Ectodermal cell (in vitro differentiated cells): ENCODE measurements at regions not wholly inside any gene's neighbourhood (a gene's known extent, or its start where the extent isn't known, plus 50 kb on each side); places are given as distances from the start of the nearest gene placed in this dataset.

Experiments used
- H3K27ac ChIP-seq: 2 replicates; pipeline ENCODE4 v1.7.0; 2013; ENCODE audit warnings: mild to moderate bottlenecking, low read depth, low read length; ENCODE audit not compliant: insufficient read depth, poor library complexity, severe bottlenecking
- H3K27me3 ChIP-seq: 2 replicates; pipeline ENCODE4 v1.7.0; 2013; ENCODE audit warnings: mild to moderate bottlenecking, low read length; ENCODE audit not compliant: insufficient read depth, control insufficient read depth, poor library complexity, severe bottlenecking
- H3K36me3 ChIP-seq: one replicate; pipeline ENCODE4 v1.7.0; 2013; ENCODE audit warnings: low read length; ENCODE audit not compliant: control insufficient read depth, insufficient read depth
- H3K4me1 ChIP-seq: one replicate; pipeline ENCODE4 v1.7.0; 2013; ENCODE audit warnings: low read length; ENCODE audit not compliant: control insufficient read depth, insufficient read depth
- H3K4me3 ChIP-seq: 2 replicates; pipeline ENCODE4 v1.7.0; 2013; ENCODE audit warnings: low read depth, low read length, control low read depth; ENCODE audit not compliant: insufficient read depth
- H3K9me3 ChIP-seq: 2 replicates; pipeline ENCODE4 v1.7.0; 2013; ENCODE audit warnings: mild to moderate bottlenecking, low read length, moderate library complexity; ENCODE audit not compliant: control insufficient read depth
- WGBS, 2 experiments: methylation state at CpG; one replicate each; pipeline ENCODE4 v1.1.7; 2013; ENCODE audit warnings: missing lambda C conversion rate in 2 of 2; 5-methylcytosine and 5-hydroxymethylcytosine counted together

DNA sequence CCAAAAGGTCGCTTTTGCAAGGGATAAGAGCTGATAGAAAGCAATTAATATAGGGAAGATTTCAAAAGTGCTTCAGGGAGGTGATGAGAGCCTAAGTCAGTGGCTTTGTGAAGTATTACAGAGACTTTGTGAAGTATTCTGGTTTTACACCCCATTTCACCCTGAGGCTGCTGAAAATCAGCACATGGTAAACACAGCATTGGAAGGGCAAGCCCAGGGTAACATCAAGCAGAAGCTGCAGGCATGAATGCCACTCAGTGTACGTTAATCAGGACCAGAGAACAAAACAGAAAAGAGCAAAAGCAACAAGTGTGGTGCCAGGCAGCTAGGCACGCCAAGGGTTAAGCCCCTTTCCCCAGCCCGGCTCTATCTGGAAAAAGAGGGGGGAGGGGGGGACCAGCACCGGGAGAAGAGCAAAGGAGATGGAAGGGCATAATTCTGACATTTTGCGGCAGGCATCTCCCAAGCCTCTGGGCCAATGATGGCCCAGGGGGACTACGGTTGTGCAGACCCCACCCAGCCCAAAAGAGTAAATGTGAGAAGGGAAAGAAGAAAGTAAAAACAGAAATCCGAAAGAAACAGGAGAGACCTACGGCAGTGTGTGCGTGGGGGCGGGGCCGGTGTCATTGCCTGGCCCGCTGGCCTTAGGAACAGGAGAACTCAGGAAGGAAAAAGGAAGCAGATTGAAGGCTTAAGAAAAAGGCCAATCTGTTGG lies 58.9 kb downstream of the DHRS2 start:
- Histone ChIP-seq H3K9me3 (no peaks in the 10 kb centered on the region), H3K36me3 (no peaks in the 10 kb centered on the region), H3K4me1 (peaks cover 20% of the 10 kb centered on the region), H3K4me3 (peak overlapping the region; percentile 46), H3K27me3 (no peaks in the 10 kb centered on the region), H3K27ac (no peak overlapping the region)
- 8 to 15% methylated on average over 13 of the region's 13 CpGs for WGBS, 2 experiments

DNA sequence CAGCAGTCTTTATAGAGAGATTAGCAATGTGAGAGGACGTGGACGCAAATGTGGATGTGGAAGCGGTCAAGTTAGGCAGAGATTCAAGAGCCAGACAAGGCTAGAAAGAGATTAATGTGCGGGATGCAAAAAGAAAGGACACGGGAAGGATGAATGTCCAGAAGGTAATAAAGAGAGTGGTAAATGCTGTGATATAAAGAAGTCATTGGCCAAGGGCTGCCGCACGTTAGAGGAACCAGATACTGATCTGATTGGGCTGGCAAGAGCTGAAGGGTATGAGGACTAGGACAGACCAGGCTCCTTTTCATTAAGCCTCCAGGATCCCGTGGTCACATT lies 59.5 kb downstream of the DHRS2 start:
- Histone ChIP-seq H3K4me3 (peak overlapping the region; percentile 46), H3K27ac (no peak overlapping the region)
- WGBS, 2 experiments: 33 to 35% methylated on average over 8 of the region's 8 CpGs

GRCh38 chr14:23696701-23697239 lies 60.6 kb downstream of the DHRS2 start:
- H3K27ac ChIP-seq: no peak overlapping the region
- H3K27me3 ChIP-seq: no peaks in the 10 kb centered on the region
- 79 to 90% methylated on average over 3 to 5 of the region's 5 CpGs for WGBS, 2 experiments
- H3K4me1 ChIP-seq: peaks cover 20% of the 10 kb centered on the region
- H3K9me3 ChIP-seq: no peaks in the 10 kb centered on the region
- no peaks in the 10 kb centered on the region for H3K36me3 ChIP-seq
- no peak overlapping the region for H3K4me3 ChIP-seq

More for the DNA sequence above, 59.5 kb downstream of the DHRS2 start:
- Histone ChIP-seq H3K9me3 (no peaks in the 10 kb centered on the region), H3K4me1 (peaks cover 20% of the 10 kb centered on the region), H3K36me3 (no peaks in the 10 kb centered on the region), H3K27me3 (no peaks in the 10 kb centered on the region)

- peaks cover 3% of the 10 kb centered on the region for H3K9me3 ChIP-seq
- no peaks in the 10 kb centered on the region for H3K36me3 ChIP-seq
- H3K4me3 ChIP-seq: no peak overlapping the region
- H3K27ac ChIP-seq: no peak overlapping the region
- 92 to 96% methylated on average over 4 of the region's 4 CpGs for WGBS, 2 experiments
- H3K27me3 ChIP-seq: no peaks in the 10 kb centered on the region
- H3K4me1 ChIP-seq: peaks cover 20% of the 10 kb centered on the region
Measured at GRCh38 chr14:23697680-23698079, 61.5 kb downstream of the DHRS2 start.

- H3K36me3 ChIP-seq: no peaks in the 10 kb centered on the region
- peaks cover 7% of the 10 kb centered on the region for H3K9me3 ChIP-seq
- no peaks in the 10 kb centered on the region for H3K27me3 ChIP-seq
- WGBS, 2 experiments: 90% methylated on average over 2 of the region's 2 CpGs; no CpG with 5 or more reads in 1 of the 2 experiments
- H3K27ac ChIP-seq: no peak overlapping the region
- H3K4me1 ChIP-seq: no peaks in the 10 kb centered on the region
- no peak overlapping the region for H3K4me3 ChIP-seq
Measured at GRCh38 chr14:23702656-23703426, 66.7 kb downstream of the DHRS2 start.

DNA sequence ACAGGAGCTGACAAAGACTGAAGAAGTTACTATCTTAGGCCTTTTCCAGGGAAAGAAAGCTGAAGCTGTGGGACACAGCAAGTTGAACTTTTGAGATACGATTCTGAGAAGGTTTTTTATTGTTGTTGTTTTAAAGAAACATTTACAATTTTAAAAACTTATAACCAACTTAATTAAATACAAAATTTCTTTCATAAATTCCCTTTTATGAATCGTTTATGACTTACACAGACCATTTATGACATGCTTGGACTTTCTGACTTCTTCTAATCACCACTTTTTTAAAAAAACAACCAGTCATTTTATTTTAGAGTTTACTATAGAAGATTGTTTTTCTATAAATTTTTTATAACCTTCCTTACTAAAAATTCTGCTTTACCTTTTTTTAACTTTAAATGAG lies 68.7 kb downstream of the DHRS2 start:
- Histone ChIP-seq H3K36me3 (no peaks in the 10 kb centered on the region), H3K27ac (no peak overlapping the region), H3K4me3 (no peak overlapping the region), H3K27me3 (no peaks in the 10 kb centered on the region), H3K9me3 (peaks cover 9% of the 10 kb centered on the region), H3K4me1 (no peaks in the 10 kb centered on the region)
- 76 to 95% methylated on average over 1 of the region's 2 CpGs for WGBS, 2 experiments

DNA sequence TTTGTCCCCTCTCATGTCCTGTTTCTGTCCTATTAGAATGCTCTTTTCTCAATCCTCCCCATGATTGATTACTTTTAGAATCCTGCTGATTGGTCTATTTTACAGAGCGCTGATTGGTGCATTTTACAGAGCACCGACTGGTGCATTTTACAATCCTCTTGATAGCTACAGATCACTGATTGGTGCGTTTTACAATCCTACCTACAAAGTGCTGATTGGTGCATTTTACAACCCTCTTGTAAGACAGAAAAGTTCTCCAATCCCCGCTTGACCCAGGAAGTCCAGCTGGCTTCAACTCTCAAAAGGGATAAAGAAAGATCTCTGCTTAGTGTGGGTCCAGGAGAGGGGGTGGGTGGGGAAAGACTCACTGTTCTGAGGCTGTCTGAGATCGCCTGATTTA lies 71.3 kb downstream of the DHRS2 start:
- Histone ChIP-seq H3K4me1 (no peaks in the 10 kb centered on the region), H3K4me3 (no peak overlapping the region), H3K36me3 (no peaks in the 10 kb centered on the region), H3K9me3 (peaks cover 7% of the 10 kb centered on the region), H3K27me3 (no peaks in the 10 kb centered on the region), H3K27ac (no peak overlapping the region)
- WGBS, 2 experiments: 75 to 78% methylated on average over 5 of the region's 5 CpGs

DNA sequence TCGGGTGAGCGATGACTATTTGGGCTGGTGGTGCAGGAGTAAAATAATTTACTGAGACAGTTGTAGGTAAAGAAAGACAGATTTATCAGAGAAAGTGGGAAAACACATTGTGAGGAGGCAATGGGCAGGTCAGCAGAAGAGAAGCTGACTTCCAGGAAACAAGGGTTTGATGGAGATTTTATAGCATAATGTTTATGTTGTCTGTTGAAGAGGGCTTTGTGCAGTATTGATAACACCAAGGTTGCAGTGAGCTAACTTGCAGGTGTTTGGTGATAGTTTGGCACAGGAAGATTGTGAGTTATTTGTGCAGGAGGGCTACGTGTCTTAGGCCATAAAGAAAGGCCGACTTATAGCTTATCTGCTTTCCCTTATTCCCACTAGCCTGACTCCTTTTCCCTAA lies 72.2 kb downstream of the DHRS2 start:
- H3K27me3 ChIP-seq: no peaks in the 10 kb centered on the region
- WGBS, 2 experiments: 94 to 96% methylated on average over 2 of the region's 4 CpGs
- no peak overlapping the region for H3K27ac ChIP-seq
- H3K9me3 ChIP-seq: peaks cover 6% of the 10 kb centered on the region
- H3K36me3 ChIP-seq: no peaks in the 10 kb centered on the region
- no peak overlapping the region for H3K4me3 ChIP-seq
- H3K4me1 ChIP-seq: no peaks in the 10 kb centered on the region

DNA sequence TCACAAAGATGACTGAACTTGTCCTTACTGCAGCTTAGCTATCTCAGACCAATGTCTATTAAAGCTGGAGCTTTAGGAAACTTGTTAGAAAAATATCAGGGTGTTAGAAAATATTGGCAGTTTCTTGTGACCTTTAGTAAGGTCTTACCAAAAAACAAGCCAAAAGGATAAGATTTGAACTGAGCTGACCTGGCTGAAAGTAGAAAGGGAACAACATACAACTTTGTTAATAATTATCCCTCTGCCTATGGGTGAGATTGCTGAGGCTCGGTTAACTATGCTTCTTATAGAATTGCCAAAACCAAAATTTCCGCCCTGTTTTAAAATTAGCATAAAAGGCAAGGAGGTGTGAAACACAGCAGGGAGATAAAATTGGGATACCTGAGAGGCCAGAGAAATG lies 73.8 kb downstream of the DHRS2 start:
- Histone ChIP-seq H3K4me1 (no peaks in the 10 kb centered on the region), H3K9me3 (peaks cover 2% of the 10 kb centered on the region), H3K4me3 (no peak overlapping the region), H3K27me3 (no peaks in the 10 kb centered on the region), H3K36me3 (no peaks in the 10 kb centered on the region), H3K27ac (no peak overlapping the region)
- 45 to 50% methylated on average over 2 of the region's 2 CpGs for WGBS, 2 experiments

DNA sequence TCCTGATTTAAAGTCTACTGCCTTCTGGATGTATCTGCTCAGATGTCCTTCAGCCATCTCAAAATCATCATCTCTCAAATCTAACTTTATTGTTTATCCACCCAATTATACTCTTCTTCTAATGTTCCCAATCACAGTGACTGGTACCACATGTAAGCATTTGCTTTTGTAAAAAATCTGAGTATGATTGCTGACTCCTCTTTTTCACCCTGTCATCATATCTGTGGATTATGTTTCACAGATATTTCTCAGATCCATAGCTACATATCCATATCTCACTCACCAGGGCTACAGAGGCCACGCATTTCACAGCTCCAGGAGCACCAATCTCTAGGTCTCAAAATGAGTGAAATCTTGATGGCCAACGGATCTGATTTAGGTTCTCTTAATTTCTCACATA lies 76.1 kb downstream of the DHRS2 start:
- H3K4me1 ChIP-seq: no peaks in the 10 kb centered on the region
- no peak overlapping the region for H3K27ac ChIP-seq
- no peaks in the 10 kb centered on the region for H3K36me3 ChIP-seq
- H3K9me3 ChIP-seq: peaks cover 2% of the 10 kb centered on the region
- no peak overlapping the region for H3K4me3 ChIP-seq
- no peaks in the 10 kb centered on the region for H3K27me3 ChIP-seq
- 63 to 69% methylated on average over 2 of the region's 2 CpGs for WGBS, 2 experiments
